ENCODE measurements at regions not wholly inside any gene's neighbourhood (a gene's known extent, or its start where the extent isn't known, plus 50 kb on each side); places are given as distances from the start of the nearest gene placed in this dataset.

GRCh38 chr6:140977403-140977802, 1155.3 kb upstream of the GJE1 start:
- no peaks in the 10 kb centered on the region for H3K27me3 ChIP-seq (ENCODE audit: insufficient read depth, poor library complexity, severe bottlenecking)

GRCh38 chr6:140976806-140977205, 1155.9 kb upstream of the GJE1 start:
- no peak for TF ChIP-seq CTCF (IDR thresholded peaks at IDR 0.05; ENCODE audit: poor library complexity, severe bottlenecking)
- no peaks in the 10 kb centered on the region for H3K27me3 ChIP-seq (ENCODE audit: insufficient read depth, poor library complexity, severe bottlenecking)

More at GRCh38 chr6:140977403-140977802, 1155.3 kb upstream of the GJE1 start:
- H3K4me3 ChIP-seq (ENCODE audit: severe bottlenecking) = no peak overlapping the region
- no peak for ATAC-seq (ENCODE audit: low read depth)
- no peaks in the 10 kb centered on the region for H3K9me3 ChIP-seq (ENCODE audit: severe bottlenecking)
- no peak for TF ChIP-seq CTCF (IDR thresholded peaks at IDR 0.05; ENCODE audit: poor library complexity, severe bottlenecking)
- H3K36me3 ChIP-seq (ENCODE audit: low read depth) = no peaks in the 10 kb centered on the region
- no peak overlapping the region for H3K27ac ChIP-seq (ENCODE audit: poor library complexity, severe bottlenecking)
- no peak for DNase-seq (ENCODE audit: low spot score)
- H3K4me1 ChIP-seq (ENCODE audit: insufficient read depth, poor library complexity, severe bottlenecking) = no peaks in the 10 kb centered on the region

GRCh38 chr6:140970485-140970884, 1162.2 kb upstream of the GJE1 start:
- ATAC-seq (ENCODE audit: low read depth) = no peak
- Histone ChIP-seq H3K9me3 (ENCODE audit: severe bottlenecking) (no peaks in the 10 kb centered on the region), H3K27me3 (ENCODE audit: insufficient read depth, poor library complexity, severe bottlenecking) (no peaks in the 10 kb centered on the region), H3K27ac (ENCODE audit: poor library complexity, severe bottlenecking) (no peak overlapping the region), H3K4me3 (ENCODE audit: severe bottlenecking) (no peak overlapping the region), H3K36me3 (ENCODE audit: low read depth) (no peaks in the 10 kb centered on the region), H3K4me1 (ENCODE audit: insufficient read depth, poor library complexity, severe bottlenecking) (no peaks in the 10 kb centered on the region)
- no peak for DNase-seq (ENCODE audit: low spot score)
- TF ChIP-seq CTCF (IDR thresholded peaks at IDR 0.05; ENCODE audit: poor library complexity, severe bottlenecking) = no peak

More at GRCh38 chr6:140976806-140977205, 1155.9 kb upstream of the GJE1 start:
- ATAC-seq (ENCODE audit: low read depth) (no peak), DNase-seq (ENCODE audit: low spot score) (no peak)
- Histone ChIP-seq H3K27ac (ENCODE audit: poor library complexity, severe bottlenecking) (no peak overlapping the region), H3K36me3 (ENCODE audit: low read depth) (no peaks in the 10 kb centered on the region), H3K9me3 (ENCODE audit: severe bottlenecking) (no peaks in the 10 kb centered on the region), H3K4me1 (ENCODE audit: insufficient read depth, poor library complexity, severe bottlenecking) (no peaks in the 10 kb centered on the region), H3K4me3 (ENCODE audit: severe bottlenecking) (no peak overlapping the region)

GRCh38 chr6:140968062-140968461, 1164.7 kb upstream of the GJE1 start:
- Histone ChIP-seq H3K36me3 (ENCODE audit: low read depth) (no peaks in the 10 kb centered on the region), H3K27me3 (ENCODE audit: insufficient read depth, poor library complexity, severe bottlenecking) (no peaks in the 10 kb centered on the region), H3K4me1 (ENCODE audit: insufficient read depth, poor library complexity, severe bottlenecking) (no peaks in the 10 kb centered on the region), H3K27ac (ENCODE audit: poor library complexity, severe bottlenecking) (no peak overlapping the region), H3K4me3 (ENCODE audit: severe bottlenecking) (no peak overlapping the region), H3K9me3 (ENCODE audit: severe bottlenecking) (no peaks in the 10 kb centered on the region)
- ATAC-seq (ENCODE audit: low read depth) (no peak), DNase-seq (ENCODE audit: low spot score) (no peak)
- no peak for TF ChIP-seq CTCF (IDR thresholded peaks at IDR 0.05; ENCODE audit: poor library complexity, severe bottlenecking)

- TF ChIP-seq CTCF (IDR thresholded peaks at IDR 0.05; ENCODE audit: poor library complexity, severe bottlenecking) = no peak
- H3K4me3 ChIP-seq (ENCODE audit: severe bottlenecking) = no peak overlapping the region
- ATAC-seq (ENCODE audit: low read depth) = no peak
- H3K27ac ChIP-seq (ENCODE audit: poor library complexity, severe bottlenecking) = no peak overlapping the region
- H3K36me3 ChIP-seq (ENCODE audit: low read depth) = no peaks in the 10 kb centered on the region
- no peaks in the 10 kb centered on the region for H3K9me3 ChIP-seq (ENCODE audit: severe bottlenecking)
- no peaks in the 10 kb centered on the region for H3K27me3 ChIP-seq (ENCODE audit: insufficient read depth, poor library complexity, severe bottlenecking)
- no peak for DNase-seq (ENCODE audit: low spot score)
- H3K4me1 ChIP-seq (ENCODE audit: insufficient read depth, poor library complexity, severe bottlenecking) = no peaks in the 10 kb centered on the region
Measured at GRCh38 chr6:140966676-140967075, 1166.0 kb upstream of the GJE1 start.

Data from RWPE2 (cell line).